ENCODE measurements at regions not wholly inside any gene's neighbourhood (a gene's known extent, or its start where the extent isn't known, plus 50 kb on each side); places are given as distances from the start of the nearest gene placed in this dataset.
"Not testable (repeated sequence)": the region's sequence is repeated elsewhere in the genome, so short reads cannot be mapped to it uniquely, and the experiment has no call there.

DNA sequence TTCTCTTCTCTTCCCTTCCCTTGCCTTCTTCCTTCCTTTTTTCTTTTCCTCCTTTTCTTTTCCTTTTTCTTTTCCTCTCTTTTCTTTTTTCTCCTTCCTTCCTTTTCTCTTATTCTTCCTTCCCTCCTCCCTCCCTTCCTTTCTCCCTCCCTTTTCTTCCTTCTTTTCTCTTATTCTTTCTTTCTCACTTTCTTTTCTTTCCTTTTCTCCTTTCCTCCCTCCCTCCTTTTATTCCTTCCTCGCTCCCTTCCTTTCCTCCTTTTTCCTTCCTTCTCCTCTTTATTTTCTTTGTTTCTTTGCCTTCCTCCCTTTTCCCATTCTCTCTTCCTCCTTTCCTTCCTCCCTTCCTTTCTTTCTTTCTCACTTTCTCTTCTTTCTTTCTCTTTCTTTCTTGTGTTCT is 146.1 kb downstream of the ZNF92 start:
- not testable (repeated sequence) for DNase-seq

DNA sequence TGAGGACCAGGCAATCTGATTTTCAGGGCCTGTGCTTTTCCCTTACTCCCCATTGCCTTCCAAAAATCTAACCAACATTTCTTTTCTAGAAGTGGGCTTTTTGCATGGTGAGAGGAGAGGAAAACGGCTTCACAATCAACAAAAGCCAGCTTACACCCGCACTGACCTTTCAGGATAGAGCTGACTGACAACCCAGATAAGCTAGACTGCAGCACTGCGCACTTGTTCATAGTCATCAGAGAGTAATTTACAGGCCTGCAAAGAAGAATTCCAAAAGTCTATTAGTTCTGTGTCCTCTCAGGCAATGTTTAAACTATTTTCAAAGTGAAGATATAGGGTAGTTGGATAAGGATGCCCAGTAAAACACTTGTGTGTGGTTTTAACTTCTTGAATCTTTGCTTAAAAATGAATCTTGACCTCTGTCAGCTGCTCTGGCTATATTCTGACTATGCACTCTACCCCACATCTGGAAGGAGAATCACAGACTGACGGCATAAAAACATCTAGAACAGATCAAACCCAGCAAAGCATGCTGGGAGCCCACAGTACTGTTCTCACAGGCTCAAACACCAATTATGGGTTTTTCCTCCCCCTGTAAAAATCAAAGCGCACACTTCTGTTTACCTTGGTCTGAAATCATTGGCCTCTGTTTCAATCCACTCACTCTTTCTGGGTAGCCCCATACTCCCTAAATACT is 172.0 kb downstream of the ZNF92 start:
- not testable (repeated sequence) for DNase-seq

DNA sequence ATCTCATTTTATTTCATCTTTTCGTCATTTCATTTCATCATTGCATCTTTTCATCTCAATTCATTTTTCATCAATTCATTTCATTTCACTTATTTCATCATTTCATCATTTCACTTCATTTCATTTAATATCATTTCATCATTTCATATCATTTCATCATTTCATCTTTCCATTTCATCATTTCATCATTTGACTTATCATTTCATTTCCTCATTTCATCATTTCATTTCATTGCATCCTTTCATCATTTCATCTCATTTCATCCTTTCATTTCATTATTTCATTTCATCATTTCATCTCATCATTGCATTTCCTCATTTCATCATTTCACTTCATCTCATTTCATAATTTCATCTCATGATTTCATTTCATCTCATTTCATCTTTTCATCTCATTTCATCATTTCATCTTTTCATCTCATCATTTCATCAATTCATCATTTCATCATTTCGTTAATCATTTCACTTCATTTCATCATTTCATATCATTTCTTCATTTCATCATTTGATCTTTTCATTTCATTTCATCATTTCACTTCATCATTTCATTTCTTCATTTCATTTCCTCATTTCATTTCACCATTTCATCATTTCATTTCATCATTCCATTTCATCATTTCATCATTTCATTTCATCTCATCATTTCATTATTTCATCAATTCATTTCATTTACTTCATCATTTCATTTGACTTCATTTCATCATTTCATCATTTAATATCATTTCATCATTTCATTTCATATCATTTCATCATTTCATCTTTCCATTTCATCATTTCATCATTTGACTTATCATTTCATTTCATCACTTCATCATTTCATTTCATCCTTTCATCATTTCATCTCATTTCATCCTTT is 176.2 kb downstream of the ZNF92 start:
- DNase-seq, result not testable (repeated sequence)

DNA sequence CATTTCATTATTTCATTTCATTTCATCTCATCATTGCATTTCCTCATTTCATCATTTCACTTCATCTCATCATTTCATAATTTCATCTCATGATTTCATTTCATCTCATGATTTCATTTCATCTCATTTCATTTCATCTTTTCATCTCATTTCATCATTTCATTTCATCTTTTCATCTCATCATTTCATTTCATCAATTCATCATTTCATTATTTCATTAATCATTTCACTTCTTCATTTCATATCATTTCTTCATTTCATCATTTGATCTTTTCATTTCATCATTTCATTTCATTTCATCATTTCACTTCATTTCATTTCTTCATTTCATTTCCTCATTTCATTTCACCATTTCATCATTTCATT is 176.8 kb downstream of the ZNF92 start:
- not testable (repeated sequence) for DNase-seq

DNA sequence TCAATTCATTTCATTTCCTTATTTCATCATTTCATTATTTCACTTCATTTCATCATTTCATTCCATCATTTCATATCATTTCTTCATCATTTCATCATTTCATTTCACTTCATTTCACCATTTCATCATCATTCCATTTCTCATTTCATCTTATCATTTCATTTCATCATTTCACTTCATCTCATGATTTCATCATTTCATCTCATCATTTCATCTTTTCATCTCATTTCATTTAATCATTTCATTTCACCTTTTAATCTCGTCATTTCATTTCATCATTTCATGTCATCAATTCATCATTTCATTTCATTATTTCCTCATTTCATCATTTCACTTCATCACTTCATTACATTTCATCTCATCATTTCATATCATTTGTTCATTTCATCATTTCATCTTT is 177.4 kb downstream of the ZNF92 start:
- DNase-seq, result not testable (repeated sequence)

DNA sequence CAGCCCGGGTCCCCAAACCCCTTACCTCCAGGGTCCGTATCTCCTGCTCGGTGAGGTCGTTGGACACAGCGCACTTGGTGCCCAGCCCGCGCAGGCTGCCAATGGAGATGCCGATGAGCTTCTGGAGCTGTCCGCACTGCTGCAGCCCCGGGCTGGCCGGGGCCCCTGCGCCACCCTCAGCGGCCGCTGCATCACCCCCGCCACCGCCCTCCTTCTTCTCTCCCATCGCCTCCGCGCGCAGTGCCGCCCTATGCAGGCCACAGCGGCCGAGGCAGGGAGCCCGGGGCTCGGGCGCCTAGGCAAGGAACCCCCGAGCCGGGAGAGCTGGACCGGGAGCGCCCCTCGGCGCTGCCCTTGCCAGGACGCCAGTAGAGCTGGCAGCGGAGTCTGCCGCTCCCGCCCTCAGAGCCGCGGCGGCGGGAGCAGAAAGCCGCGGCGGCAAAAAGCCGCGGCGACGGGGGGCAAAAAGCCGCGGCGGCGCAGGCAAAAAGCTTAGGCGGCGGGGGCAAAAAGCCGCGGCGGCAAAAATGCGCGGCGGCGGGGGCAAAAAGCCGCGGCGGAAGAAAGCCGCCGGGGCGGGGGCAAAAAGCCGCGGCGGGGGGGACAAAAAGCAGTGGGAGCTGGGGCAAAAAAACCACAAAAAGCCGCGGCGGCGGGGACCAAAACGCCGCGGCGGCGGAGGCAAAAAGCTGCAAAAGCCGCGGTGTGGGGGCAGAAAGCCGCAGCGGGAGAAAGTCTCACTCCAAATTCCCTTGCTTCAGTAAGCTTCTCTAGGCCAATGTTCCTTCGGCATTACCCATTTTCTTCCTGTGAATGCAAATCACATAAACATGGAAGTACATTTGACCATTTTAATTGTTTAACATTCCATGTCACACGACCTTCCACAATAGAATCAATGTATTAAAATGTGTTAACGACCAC is 181.2 kb downstream of the ZNF92 start:
- DNase-seq, result not testable (repeated sequence)

DNA sequence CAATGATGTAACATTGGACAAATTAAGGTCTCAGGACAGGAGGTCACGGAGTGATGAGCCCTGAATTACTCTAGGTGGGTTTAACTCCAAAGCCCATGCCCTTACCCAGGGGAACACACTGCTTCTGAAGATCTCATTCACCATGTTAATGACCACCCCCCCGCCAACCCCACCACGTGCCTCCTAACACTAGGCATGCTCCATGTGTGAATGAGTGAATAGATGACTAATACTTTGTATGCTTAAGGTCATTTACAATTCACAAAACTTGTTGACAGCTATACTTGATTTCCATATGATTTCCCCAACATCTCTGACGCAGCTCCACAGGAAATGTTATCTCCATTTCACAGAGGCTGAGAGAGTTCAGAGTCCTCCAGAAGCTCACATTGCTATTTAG is 184.9 kb downstream of the ZNF92 start:
- DNase-seq, result peak; percentile 25

DNA sequence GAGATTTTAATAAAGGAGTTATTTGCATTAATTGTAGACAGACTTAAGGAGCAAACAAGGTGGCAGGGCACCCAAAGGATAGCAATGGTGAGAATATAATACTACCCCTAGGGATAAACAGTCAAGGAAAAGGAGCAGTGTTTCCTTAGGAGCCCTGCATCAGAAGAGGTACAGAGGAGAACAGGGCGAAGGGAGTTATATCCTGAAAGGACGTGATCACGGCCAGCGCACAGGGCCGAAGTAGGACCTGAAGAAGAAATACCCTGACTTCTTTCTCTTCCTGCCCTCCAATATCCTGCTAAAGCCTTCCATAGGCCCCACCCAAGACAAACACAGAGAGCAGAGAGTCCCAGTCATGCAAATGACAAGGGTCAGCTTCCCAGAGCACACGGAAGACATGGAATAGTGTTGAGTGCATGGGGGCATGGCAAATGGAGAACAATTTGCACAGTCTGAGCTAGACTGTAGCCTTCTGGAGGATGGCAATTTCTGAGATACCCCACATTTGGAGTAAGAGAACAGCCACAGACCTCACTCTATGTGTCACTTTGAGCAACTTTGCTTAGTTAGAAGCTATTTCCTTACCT is 188.2 kb downstream of the ZNF92 start:
- DNase-seq, result not testable (repeated sequence)

DNA sequence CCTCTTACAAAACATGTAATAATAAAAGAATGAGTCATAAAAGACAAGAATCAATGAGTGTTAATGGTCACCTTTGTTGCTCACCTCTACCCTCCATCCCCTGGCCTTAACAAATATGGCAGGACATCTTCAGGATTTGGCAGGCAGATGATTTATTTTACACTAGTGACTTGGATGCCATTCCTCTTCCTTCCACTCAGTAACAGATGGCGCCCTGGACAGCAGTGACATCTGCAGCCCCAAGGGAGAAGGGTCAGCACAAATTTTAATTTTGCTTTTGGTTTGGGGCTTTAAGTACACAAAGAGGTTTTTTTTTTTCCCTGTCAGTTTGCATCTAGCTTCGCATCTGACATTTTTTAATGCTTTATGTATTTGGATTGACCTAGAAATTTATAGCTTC is 188.9 kb downstream of the ZNF92 start:
- not testable (repeated sequence) for DNase-seq

DNA sequence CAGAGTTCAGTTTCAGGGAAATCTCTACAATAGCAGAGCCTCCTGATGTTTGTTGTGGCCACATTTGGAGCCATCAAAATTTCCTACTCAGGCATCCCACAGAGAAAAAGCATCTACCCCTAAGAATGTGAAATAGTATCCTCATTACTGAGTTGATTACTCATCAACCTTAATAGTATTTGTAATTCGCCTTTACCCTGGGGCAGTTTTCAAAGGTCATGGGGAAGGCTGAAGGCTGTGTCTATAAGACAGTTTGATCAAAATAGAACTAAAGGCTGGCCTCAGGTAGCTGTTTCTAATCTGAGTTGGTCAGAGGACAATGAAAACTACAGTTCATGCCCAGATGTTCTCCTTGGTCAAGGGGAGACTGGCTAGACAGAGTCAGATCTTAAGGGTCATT is 189.7 kb downstream of the ZNF92 start:
- DNase-seq, result not testable (repeated sequence)

DNA sequence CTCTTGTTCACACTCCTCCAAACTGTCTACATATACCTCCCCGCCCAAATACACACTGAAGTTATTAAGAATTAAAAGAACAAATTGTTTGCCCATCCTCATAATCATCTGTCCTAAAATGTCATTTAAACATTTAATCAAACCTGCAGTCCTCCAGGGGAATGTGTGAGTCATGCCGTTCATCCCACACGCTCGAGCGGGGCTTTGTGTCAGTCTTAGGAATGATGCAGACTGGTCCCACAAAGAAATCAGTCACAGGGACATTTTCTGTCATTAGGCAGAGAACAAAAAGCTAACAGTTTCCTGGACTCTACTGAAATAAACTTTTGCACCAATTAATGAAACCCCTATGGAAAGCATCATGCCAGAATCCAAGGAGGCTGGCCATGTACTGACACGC is 194.6 kb downstream of the ZNF92 start:
- DNase-seq, result not testable (repeated sequence)

DNA sequence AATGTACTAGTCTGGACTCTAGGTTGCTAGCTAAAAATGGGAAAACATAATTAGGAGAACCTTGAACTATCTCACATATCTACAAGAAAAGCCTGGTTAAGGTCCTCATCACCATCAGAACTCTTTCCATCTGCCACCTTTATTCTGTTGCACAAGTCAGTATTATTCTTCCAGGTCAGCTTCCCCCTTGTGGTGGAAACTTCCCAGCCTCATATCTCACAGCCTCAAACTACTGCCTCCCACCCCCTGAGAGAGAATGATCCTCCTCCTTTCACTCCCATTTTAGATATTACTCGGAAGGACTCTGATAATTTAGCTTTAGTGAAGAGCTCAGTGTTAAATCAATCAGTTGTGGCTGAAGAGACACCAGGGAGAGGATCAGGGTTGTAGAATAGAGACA is 197.3 kb downstream of the ZNF92 start:
- DNase-seq, result not testable (repeated sequence)

DNA sequence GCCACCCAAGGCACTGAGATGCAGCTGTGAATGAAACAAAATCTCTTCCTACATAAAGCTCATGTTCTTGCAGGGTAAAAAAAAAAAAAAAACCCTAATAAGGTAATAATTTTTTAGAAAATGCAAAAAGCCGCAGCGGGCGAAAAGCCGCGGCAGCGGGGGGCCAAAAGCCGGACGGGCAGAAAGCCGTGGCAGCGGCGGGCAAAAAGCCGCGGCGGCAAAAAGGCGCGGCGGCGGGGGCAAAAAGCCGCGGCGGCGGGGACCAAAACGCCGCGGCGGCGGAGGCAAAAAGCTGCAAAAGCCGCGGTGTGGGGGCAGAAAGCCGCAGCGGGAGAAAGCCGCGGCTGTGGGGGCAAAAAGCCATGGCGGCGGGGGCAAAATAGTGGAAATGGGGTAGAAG is 198.9 kb downstream of the ZNF92 start:
- DNase-seq, result peak; percentile 40

DNA sequence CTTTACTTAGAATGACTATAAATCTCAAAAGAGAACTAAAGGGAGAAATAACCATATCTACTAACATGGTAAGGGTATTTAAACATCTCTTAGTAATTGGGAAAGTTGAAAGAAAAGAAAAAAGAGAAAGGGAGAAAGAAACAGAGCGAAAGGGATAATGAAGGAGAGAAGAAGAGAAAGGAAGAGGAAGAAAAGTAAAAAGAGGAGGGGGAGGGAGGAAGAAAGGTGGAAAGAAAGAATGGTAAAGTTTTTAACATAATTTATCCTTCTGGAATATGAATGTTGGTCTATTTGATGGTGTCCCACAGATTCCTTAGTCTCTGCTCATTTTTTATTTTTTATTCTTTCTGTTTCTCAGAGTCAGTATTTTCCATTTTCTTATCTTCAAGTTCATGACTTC is 202.7 kb downstream of the ZNF92 start:
- DNase-seq, result not testable (repeated sequence)

DNA sequence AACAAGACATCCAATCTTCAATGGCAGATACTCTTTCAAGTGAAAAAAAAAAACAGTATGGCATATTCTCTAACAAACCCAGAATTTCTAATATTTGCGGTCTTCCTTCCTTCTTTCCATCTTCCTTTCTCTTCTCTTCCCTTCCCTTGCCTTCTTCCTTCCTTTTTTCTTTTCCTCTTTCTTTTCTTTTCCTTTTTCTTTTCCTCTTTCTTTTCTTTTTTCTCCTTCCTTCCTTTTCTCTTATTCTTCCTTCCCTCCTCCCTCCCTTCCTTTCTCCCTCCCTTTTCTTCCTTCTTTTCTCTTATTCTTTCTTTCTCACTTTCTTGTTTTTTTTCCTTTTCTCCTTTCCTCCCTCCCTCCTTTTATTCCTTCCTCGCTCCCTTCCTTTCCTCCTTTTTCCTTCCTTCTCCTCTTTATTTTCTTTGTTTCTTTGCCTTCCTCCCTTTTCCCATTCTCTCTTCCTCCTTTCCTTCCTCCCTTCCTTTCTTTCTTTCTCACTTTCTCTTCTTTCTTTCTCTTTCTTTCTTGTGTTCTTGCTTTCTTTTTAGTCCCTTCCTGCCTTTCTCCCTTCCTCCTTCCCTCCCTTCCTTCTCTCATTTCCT is 209.0 kb downstream of the ZNF92 start:
- DNase-seq, result not testable (repeated sequence)

DNA sequence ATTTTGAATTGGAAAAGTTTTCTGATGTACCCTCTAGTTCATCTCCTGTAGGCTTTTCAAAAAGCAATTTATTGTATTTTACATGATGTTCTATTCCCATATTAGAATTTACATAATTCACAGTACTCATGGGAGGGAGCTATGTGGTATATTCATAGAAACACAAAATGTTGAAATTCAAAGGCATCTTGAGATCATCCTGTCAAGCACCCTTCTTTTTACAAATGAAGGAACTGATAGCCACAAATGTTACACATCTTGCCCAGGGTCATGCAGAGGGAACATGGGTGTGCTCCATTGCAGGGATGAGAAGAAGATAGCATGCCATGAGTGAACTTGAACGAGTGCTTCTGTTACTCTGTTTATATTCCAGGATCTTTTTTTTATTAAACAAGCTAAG is 228.8 kb downstream of the ZNF92 start:
- DNase-seq, result not testable (repeated sequence)

DNA sequence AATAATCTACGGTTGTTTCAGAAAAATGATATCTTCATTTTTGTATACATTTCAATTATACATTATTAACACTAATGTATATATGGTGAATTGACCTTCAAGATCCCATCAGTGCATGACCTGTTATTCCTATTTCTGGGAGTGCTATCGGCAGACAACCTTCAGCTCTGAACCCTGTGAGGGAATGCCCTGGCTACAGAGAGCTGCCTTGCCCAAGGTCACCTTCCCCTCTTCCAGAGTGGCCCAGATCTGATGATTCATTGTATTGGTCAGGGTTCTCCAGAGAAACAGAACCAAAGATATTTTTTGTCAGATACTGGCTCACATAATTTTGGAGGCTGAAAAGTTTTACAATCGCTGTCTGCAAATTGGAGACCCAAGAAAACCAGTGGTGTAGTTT is 235.5 kb downstream of the ZNF92 start:
- no peak for DNase-seq

DNA sequence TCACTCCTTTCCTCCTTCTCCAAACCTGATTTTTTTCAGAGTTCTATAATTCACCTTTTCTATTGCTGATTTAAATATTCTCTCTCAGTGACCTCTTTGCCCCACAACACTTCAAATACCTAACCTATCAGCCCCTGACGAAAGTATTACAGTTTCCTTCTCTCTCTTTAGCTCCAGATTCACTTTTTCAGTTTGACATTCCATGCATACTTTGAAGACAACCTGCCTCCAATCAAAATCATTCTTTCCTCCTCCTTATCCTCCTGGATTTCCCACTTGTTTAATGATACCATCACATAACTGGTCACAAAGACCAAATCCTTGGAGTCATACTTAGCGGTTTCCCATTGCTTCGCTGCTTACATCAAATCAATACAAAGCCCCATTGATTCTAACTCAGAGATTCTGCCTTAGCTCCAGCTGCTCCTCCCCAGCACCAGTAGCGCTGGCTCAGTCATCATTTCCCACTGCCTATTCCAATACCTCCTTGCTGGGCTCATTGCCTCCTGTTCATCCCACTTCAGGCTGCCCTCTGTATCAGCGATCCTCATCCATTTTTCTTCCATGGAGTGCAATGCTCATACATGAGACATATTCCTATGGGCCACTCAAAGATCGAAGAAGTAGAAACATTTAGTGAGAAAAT is 240.1 kb downstream of the ZNF92 start:
- not testable (repeated sequence) for DNase-seq

DNA sequence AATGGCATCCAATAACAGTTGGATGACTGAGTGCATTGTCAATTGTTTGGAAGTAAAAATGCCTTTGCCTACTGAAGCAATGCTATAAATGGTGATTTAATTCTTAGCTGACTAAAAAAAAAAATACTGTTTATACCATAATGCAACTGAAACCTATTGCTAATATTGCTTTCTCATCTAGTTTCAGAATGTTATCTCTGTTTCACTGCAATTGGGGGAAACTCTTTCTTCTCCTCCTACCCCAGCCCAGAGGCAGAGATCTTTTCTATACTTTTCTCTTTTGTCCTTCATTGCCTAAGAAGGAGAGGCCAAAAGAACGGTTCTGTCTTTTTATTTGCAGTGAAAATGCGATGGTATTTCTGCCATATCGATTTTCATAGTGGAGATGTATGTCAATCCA is 242.5 kb downstream of the ZNF92 start:
- not testable (repeated sequence) for DNase-seq

DNA sequence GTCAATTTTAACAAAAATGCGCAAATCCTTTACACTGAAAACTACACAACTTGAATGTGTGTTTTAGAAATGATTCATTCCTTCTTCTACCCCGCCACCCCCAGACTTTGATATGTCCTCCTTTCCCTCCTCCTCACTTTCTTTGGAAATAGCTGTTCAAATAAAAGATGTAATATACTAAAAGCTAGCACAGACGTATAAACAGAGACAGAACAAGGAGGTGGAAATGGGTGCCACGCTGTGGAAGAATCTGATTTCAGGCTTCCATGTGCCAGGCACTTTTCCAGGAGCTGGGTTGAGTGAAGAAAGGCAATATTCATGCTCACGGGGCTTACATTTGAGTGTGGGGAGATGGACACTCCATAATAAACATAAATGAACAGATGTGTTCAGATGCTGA is 246.6 kb downstream of the ZNF92 start:
- not testable (repeated sequence) for DNase-seq

DNA sequence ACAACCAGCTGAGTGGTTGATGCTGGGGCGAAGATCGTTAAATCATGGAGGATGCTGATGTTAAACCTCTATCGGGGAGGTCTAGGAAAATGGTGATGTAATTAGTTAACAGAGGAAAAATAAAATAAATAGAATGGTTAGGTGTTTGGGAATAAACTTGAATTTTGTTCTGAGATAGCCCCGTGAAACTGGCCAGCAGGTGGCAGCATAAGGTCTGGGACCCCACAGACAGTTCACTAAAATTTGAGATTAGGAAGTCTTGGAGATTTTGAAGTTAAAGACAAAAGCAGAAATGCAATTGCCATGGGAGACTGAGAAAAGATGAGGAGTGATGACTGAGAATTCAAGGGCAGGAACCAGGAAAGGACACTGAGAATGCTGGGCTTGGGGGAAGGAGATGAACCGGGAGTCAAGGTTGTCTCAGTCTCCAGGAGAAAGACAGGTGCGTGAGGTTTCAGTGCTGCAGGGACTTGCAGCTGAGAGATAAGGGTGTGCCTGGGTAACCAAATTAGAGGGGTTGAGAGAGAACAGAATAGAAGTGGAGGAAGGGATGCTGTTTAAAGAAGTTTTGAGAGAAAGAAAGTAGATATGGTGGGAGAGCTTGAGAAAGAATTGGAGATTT is 248.0 kb downstream of the ZNF92 start:
- not testable (repeated sequence) for DNase-seq
